Chondrocyte (in vitro differentiated cells): ENCODE measurements at regions not wholly inside any gene's neighbourhood (a gene's known extent, or its start where the extent isn't known, plus 50 kb on each side); places are given as distances from the start of the nearest gene placed in this dataset.

Experiments used
- DNase-seq: peaks from one replicate; pipeline ENCODE4 v3.0.0; 2021; ENCODE audit warnings: mixed read lengths, low spot score
- H3K27ac Mint-ChIP-seq: one replicate; pipeline ENCODE4 v1.8.0; 2021; ENCODE audit warnings: mild to moderate bottlenecking, moderate library complexity, mixed read lengths; ENCODE audit not compliant: unreplicated experiment
- H3K27me3 Mint-ChIP-seq: 2 replicates; pipeline ENCODE4 v1.8.0; 2021; ENCODE audit warnings: low read depth, mixed read lengths
- H3K36me3 Mint-ChIP-seq: 2 replicates; pipeline ENCODE4 v1.8.0; 2021; ENCODE audit warnings: low read depth, mixed read lengths
- H3K4me1 Mint-ChIP-seq: 2 replicates; pipeline ENCODE4 v1.8.0; 2021; ENCODE audit warnings: low read depth, mild to moderate bottlenecking, mixed read lengths
- H3K4me3 Mint-ChIP-seq: one replicate; pipeline ENCODE4 v1.8.0; 2021; ENCODE audit warnings: mild to moderate bottlenecking, moderate library complexity, mixed read lengths; ENCODE audit not compliant: unreplicated experiment
- H3K9me3 Mint-ChIP-seq: 2 replicates; pipeline ENCODE4 v1.8.0; 2021; ENCODE audit warnings: low read depth, mixed read lengths
- TF ChIP-seq, protein P1 (sequence below): fragments of 200-600 bp; sonication (generic); IDR thresholded peaks from 2 replicates; pipeline ENCODE4 v1.5.0; 2021; ENCODE audit warnings: antibody characterized with exemption, mild to moderate bottlenecking, moderate library complexity

DNA sequence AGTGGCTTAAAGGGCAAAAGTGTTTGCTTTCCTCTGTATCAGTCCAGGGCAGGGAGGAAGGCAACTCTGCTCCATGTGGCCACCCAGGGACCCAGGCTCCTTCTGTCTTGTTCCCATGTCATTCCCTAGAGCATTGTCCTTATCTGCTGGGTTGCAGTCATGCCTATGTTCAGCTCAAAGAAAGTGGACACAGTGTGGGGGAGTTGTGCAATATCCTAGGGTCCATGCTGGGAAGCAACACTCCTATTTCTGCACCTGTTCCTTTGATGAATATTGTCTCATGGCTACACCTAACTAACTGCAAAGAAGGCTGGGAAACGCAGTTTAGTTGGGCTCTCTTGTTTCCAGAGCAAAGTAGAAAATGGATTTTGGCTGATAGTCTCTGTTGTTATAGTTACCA, 107.0 kb upstream of the OTUD4 start:
- no peak for DNase-seq
- Mint-ChIP-seq H3K9me3 (no peaks in the 10 kb centered on the region), H3K4me1 (peaks cover 5% of the 10 kb centered on the region), H3K27ac (no peak overlapping the region), H3K4me3 (no peak overlapping the region), H3K36me3 (no peaks in the 10 kb centered on the region), H3K27me3 (no peaks in the 10 kb centered on the region)
- TF ChIP-seq, protein P1, sequence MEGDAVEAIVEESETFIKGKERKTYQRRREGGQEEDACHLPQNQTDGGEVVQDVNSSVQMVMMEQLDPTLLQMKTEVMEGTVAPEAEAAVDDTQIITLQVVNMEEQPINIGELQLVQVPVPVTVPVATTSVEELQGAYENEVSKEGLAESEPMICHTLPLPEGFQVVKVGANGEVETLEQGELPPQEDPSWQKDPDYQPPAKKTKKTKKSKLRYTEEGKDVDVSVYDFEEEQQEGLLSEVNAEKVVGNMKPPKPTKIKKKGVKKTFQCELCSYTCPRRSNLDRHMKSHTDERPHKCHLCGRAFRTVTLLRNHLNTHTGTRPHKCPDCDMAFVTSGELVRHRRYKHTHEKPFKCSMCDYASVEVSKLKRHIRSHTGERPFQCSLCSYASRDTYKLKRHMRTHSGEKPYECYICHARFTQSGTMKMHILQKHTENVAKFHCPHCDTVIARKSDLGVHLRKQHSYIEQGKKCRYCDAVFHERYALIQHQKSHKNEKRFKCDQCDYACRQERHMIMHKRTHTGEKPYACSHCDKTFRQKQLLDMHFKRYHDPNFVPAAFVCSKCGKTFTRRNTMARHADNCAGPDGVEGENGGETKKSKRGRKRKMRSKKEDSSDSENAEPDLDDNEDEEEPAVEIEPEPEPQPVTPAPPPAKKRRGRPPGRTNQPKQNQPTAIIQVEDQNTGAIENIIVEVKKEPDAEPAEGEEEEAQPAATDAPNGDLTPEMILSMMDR, result no peak

DNA sequence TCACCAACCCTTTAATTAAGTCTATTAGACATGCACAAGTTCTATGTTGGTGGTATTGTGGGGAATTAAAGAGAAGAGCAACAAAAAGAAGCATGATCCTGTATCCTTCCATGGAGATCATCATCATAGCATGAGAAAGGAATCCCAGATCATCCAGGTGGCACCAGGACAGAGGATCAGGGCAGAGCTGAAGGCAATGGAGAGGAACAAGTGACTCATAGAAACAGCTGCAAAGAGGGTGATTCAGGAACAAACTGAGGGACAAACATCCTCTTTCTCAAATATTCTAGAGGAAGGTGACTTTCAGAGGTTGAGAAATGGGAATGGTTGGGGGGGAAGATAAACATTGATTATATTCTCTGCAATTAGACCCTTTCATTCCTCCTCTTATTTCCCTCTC, 105.5 kb upstream of the OTUD4 start:
- Mint-ChIP-seq H3K9me3 (no peaks in the 10 kb centered on the region), H3K36me3 (no peaks in the 10 kb centered on the region), H3K27ac (no peak overlapping the region), H3K4me1 (peaks cover 5% of the 10 kb centered on the region), H3K4me3 (no peak overlapping the region), H3K27me3 (no peaks in the 10 kb centered on the region)
- TF ChIP-seq, protein P1, result no peak
- no peak for DNase-seq

DNA sequence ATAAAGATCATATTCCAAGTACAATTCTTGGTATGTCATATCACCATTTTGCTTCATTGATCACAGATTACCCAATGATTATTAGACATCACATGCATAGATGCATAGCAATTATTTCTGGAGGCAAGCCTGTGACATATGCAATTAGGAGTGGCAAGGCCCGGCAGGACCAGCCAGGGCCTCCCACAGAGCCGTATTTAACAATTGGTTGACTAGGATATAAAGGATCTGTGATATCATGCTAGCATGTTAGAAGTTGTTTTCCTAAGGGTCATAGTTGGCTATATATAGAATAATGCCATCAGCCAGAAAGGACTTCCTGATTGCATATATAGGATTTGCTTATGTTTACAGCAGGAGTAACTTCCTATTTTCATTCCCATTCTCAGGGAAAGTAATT, 103.5 kb upstream of the OTUD4 start:
- DNase-seq, result no peak
- Mint-ChIP-seq H3K4me3 (no peak overlapping the region), H3K4me1 (peaks cover 9% of the 10 kb centered on the region), H3K36me3 (no peaks in the 10 kb centered on the region), H3K27me3 (no peaks in the 10 kb centered on the region), H3K9me3 (no peaks in the 10 kb centered on the region), H3K27ac (no peak overlapping the region)
- TF ChIP-seq, protein P1, result no peak

- H3K9me3 Mint-ChIP-seq, result no peaks in the 10 kb centered on the region
- H3K27ac Mint-ChIP-seq, result no peak overlapping the region
- H3K4me1 Mint-ChIP-seq, result peaks cover 17% of the 10 kb centered on the region
- no peak for DNase-seq
- H3K36me3 Mint-ChIP-seq, result no peaks in the 10 kb centered on the region
- no peaks in the 10 kb centered on the region for H3K27me3 Mint-ChIP-seq
- H3K4me3 Mint-ChIP-seq, result no peak overlapping the region
- TF ChIP-seq, protein P1, result no peak
These were observed 101.6 kb upstream of the OTUD4 start for GRCh38 chr4:145281951-145282350.

GRCh38 chr4:145281224-145281623, 100.8 kb upstream of the OTUD4 start:
- H3K4me3 Mint-ChIP-seq, result no peak overlapping the region
- H3K9me3 Mint-ChIP-seq, result no peaks in the 10 kb centered on the region
- TF ChIP-seq, protein P1, result no peak
- no peak overlapping the region for H3K27ac Mint-ChIP-seq
- no peaks in the 10 kb centered on the region for H3K36me3 Mint-ChIP-seq
- no peaks in the 10 kb centered on the region for H3K27me3 Mint-ChIP-seq
- peaks cover 17% of the 10 kb centered on the region for H3K4me1 Mint-ChIP-seq
- no peak for DNase-seq
